Trophoblast cell (in vitro differentiated cells and primary cell): ENCODE measurements at regions not wholly inside any gene's neighbourhood (a gene's known extent, or its start where the extent isn't known, plus 50 kb on each side); places are given as distances from the start of the nearest gene placed in this dataset.

Source experiments
- DNase-seq, 2 donors: peaks; one replicate each; pipeline ENCODE4 v3.0.0-alpha.2; 2016
- H2AFZ ChIP-seq: 2 replicates; pipeline ENCODE4 v1.6.1; 2013; ENCODE audit warnings: low read length, moderate library complexity, mild to moderate bottlenecking; ENCODE audit not compliant: insufficient read depth, poor library complexity
- H2AK5ac ChIP-seq: 2 replicates; pipeline ENCODE4 v1.6.1; 2013; ENCODE audit warnings: mild to moderate bottlenecking, low read length
- H2BK120ac ChIP-seq: 2 replicates; pipeline ENCODE4 v1.6.1; 2013; ENCODE audit warnings: low read length, mild to moderate bottlenecking, moderate library complexity; ENCODE audit not compliant: insufficient read depth, poor library complexity
- H2BK12ac ChIP-seq: 2 replicates; pipeline ENCODE4 v1.6.1; 2013; ENCODE audit warnings: mild to moderate bottlenecking, low read length, moderate library complexity
- H2BK5ac ChIP-seq: 2 replicates; pipeline ENCODE4 v1.6.1; 2013; ENCODE audit warnings: low read length, low read depth, moderate library complexity, mild to moderate bottlenecking; ENCODE audit not compliant: poor library complexity
- H3K14ac ChIP-seq: 2 replicates; pipeline ENCODE4 v1.6.1; 2013; ENCODE audit warnings: mild to moderate bottlenecking, low read length
- H3K18ac ChIP-seq: 2 replicates; pipeline ENCODE4 v1.6.1; 2013; ENCODE audit warnings: mild to moderate bottlenecking, low read length
- H3K23ac ChIP-seq: 2 replicates; pipeline ENCODE4 v1.6.1; 2013; ENCODE audit warnings: low read length
- H3K27ac ChIP-seq: 2 replicates; pipeline ENCODE4 v1.5.1; 2013; ENCODE audit warnings: low read depth, mild to moderate bottlenecking, inconsistent platforms, low read length, moderate library complexity
- H3K27me3 ChIP-seq: 2 replicates; pipeline ENCODE4 v1.6.1; 2013; ENCODE audit warnings: inconsistent platforms, mild to moderate bottlenecking, low read length, moderate library complexity; ENCODE audit not compliant: insufficient read depth
- H3K36me3 ChIP-seq, 2 experiments: 1 replicate in 1 of 2; 2 replicates in 1 of 2; pipeline ENCODE4 v1.6.1; 2013; ENCODE audit warnings: low read length in 2 of 2, mild to moderate bottlenecking in 2 of 2, moderate library complexity in 1 of 2; ENCODE audit not compliant: insufficient read depth in 2 of 2, control insufficient read depth in 1 of 2
- H3K4ac ChIP-seq: 2 replicates; pipeline ENCODE4 v1.6.1; 2013; ENCODE audit warnings: low read depth, mild to moderate bottlenecking, low read length, moderate library complexity
- H3K4me1 ChIP-seq, 2 experiments: 1 replicate in 1 of 2; 2 replicates in 1 of 2; pipeline ENCODE4 v1.6.1; 2013; ENCODE audit warnings: low read length in 2 of 2, mild to moderate bottlenecking in 2 of 2, moderate library complexity in 1 of 2; ENCODE audit not compliant: insufficient read depth in 2 of 2, control insufficient read depth in 1 of 2
- H3K4me2 ChIP-seq: 2 replicates; pipeline ENCODE4 v1.6.1; 2013; ENCODE audit warnings: inconsistent platforms, mild to moderate bottlenecking, low read length, moderate library complexity
- H3K4me3 ChIP-seq: 2 replicates; pipeline ENCODE4 v1.5.1; 2013; ENCODE audit warnings: mild to moderate bottlenecking, low read depth, low read length, inconsistent platforms
- H3K79me1 ChIP-seq: one replicate; pipeline ENCODE4 v1.6.1; 2013; ENCODE audit warnings: low read length
- H3K79me2 ChIP-seq: 2 replicates; pipeline ENCODE4 v1.6.1; 2013; ENCODE audit warnings: low read length, mild to moderate bottlenecking; ENCODE audit not compliant: control insufficient read depth, insufficient read depth, poor library complexity
- H3K9ac ChIP-seq: 2 replicates; pipeline ENCODE4 v1.6.1; 2013; ENCODE audit warnings: mild to moderate bottlenecking, low read length
- H3K9me3 ChIP-seq: 2 replicates; pipeline ENCODE4 v1.6.1; 2013; ENCODE audit warnings: low read depth, mild to moderate bottlenecking, control low read depth, inconsistent platforms, low read length; ENCODE audit not compliant: insufficient read depth
- H4K12ac ChIP-seq: 2 replicates; pipeline ENCODE4 v1.6.1; 2013; ENCODE audit warnings: low read depth, mild to moderate bottlenecking, low read length, moderate library complexity
- H4K8ac ChIP-seq: 2 replicates; pipeline ENCODE4 v1.6.1; 2013; ENCODE audit warnings: low read depth, mild to moderate bottlenecking, low read length, moderate library complexity
- H4K91ac ChIP-seq: one replicate; pipeline ENCODE4 v1.6.1; 2013; ENCODE audit warnings: low read depth, mild to moderate bottlenecking, low read length, moderate library complexity
- WGBS: extraction: QIAGEN DNeasy Blood & Tissue Kit; methylation state at CpG from one replicate; pipeline ENCODE4 v1.1.7; 2013; ENCODE audit warnings: missing lambda C conversion rate; ENCODE audit not compliant: insufficient read length, insufficient coverage; ENCODE audit errors: extremely low coverage; 5-methylcytosine and 5-hydroxymethylcytosine counted together

GRCh38 chr17:73783945-73784603 lies 139.8 kb upstream of the SDK2 start:
- Histone ChIP-seq H3K23ac (no peak overlapping the region), H3K27ac (no peak overlapping the region), H3K18ac (no peak overlapping the region)

GRCh38 chr17:73785496-73785895 lies 141.3 kb upstream of the SDK2 start:
- Histone ChIP-seq H2BK5ac (no peak overlapping the region), H2BK12ac (no peak overlapping the region), H4K8ac (no peak overlapping the region), H3K4me1 (no peaks in the 10 kb centered on the region), H4K91ac (no peak overlapping the region), H3K9ac (no peak overlapping the region), H3K79me2 (no peaks in the 10 kb centered on the region), H3K23ac (no peak overlapping the region), H2AFZ (no peak overlapping the region), H3K14ac (no peak overlapping the region), H3K79me1 (no peaks in the 10 kb centered on the region), H3K27ac (no peak overlapping the region), H2AK5ac (no peak overlapping the region), H3K4me2 (no peak overlapping the region), H2BK120ac (no peak overlapping the region), H3K36me3 (no peaks in the 10 kb centered on the region), H3K4ac (no peak overlapping the region), H3K4me3 (no peak overlapping the region), H4K12ac (no peak overlapping the region), H3K18ac (no peak overlapping the region), H3K9me3 (no peaks in the 10 kb centered on the region), H3K27me3 (no peaks in the 10 kb centered on the region)
- WGBS: no CpG with 5 or more reads among the region's 12 CpGs
- no peak for DNase-seq

More at GRCh38 chr17:73783945-73784603, 139.8 kb upstream of the SDK2 start:
- Histone ChIP-seq H4K91ac (no peak overlapping the region), H3K4ac (no peak overlapping the region), H2BK12ac (no peak overlapping the region), H3K9me3 (no peaks in the 10 kb centered on the region), H2AK5ac (no peak overlapping the region), H3K9ac (no peak overlapping the region), H3K79me2 (no peaks in the 10 kb centered on the region), H3K4me1 (no peaks in the 10 kb centered on the region), H2AFZ (no peak overlapping the region), H4K8ac (no peak overlapping the region), H3K4me3 (no peak overlapping the region), H2BK120ac (no peak overlapping the region), H3K4me2 (no peak overlapping the region), H4K12ac (no peak overlapping the region), H3K14ac (no peak overlapping the region), H3K27me3 (no peaks in the 10 kb centered on the region), H3K36me3 (no peaks in the 10 kb centered on the region), H3K79me1 (no peaks in the 10 kb centered on the region), H2BK5ac (no peak overlapping the region)
- WGBS: no CpG with 5 or more reads among the region's 11 CpGs
- no peak for DNase-seq

- no CpG with 5 or more reads among the region's 17 CpGs for WGBS
- no peaks in the 10 kb centered on the region for H3K4me1 ChIP-seq
These were observed 141.9 kb upstream of the SDK2 start for GRCh38 chr17:73785958-73786743.

GRCh38 chr17:73787076-73788059 lies 143.1 kb upstream of the SDK2 start:
- Histone ChIP-seq H3K4me2 (no peak overlapping the region), H4K12ac (no peak overlapping the region), H4K8ac (no peak overlapping the region), H2AK5ac (no peak overlapping the region), H3K4me1 (no peaks in the 10 kb centered on the region), H2AFZ (no peak overlapping the region), H3K79me2 (no peaks in the 10 kb centered on the region), H3K18ac (no peak overlapping the region), H4K91ac (no peak overlapping the region), H3K14ac (no peak overlapping the region), H3K27me3 (no peaks in the 10 kb centered on the region), H3K4ac (no peak overlapping the region), H3K79me1 (no peaks in the 10 kb centered on the region), H2BK5ac (no peak overlapping the region), H3K4me3 (no peak overlapping the region), H3K23ac (no peak overlapping the region), H3K9ac (no peak overlapping the region), H2BK120ac (no peak overlapping the region), H2BK12ac (no peak overlapping the region), H3K9me3 (no peaks in the 10 kb centered on the region), H3K36me3 (no peaks in the 10 kb centered on the region), H3K27ac (no peak overlapping the region)
- WGBS: no CpG with 5 or more reads among the region's 13 CpGs
- DNase-seq: no peak

More at GRCh38 chr17:73785958-73786743, 141.9 kb upstream of the SDK2 start:
- no peak overlapping the region for H3K9ac ChIP-seq
- no peak for DNase-seq
- H4K12ac ChIP-seq: no peak overlapping the region
- no peaks in the 10 kb centered on the region for H3K9me3 ChIP-seq
- H2BK120ac ChIP-seq: no peak overlapping the region
- H3K4me2 ChIP-seq: no peak overlapping the region
- no peak overlapping the region for H2AFZ ChIP-seq
- H3K4ac ChIP-seq: no peak overlapping the region
- H3K79me1 ChIP-seq: no peaks in the 10 kb centered on the region
- H3K27ac ChIP-seq: no peak overlapping the region
- no peak overlapping the region for H3K18ac ChIP-seq
- H3K79me2 ChIP-seq: no peaks in the 10 kb centered on the region
- H2BK5ac ChIP-seq: no peak overlapping the region
- H2AK5ac ChIP-seq: no peak overlapping the region
- no peaks in the 10 kb centered on the region for H3K36me3 ChIP-seq
- H3K27me3 ChIP-seq: no peaks in the 10 kb centered on the region
- no peak overlapping the region for H3K14ac ChIP-seq
- no peak overlapping the region for H4K8ac ChIP-seq
- H3K4me3 ChIP-seq: no peak overlapping the region
- no peak overlapping the region for H4K91ac ChIP-seq
- H3K23ac ChIP-seq: no peak overlapping the region
- no peak overlapping the region for H2BK12ac ChIP-seq
